Smooth muscle cell (in vitro differentiated cells): ENCODE measurements at regions not wholly inside any gene's neighbourhood (a gene's known extent, or its start where the extent isn't known, plus 50 kb on each side); places are given as distances from the start of the nearest gene placed in this dataset.

Source experiments
- DNase-seq: peaks from one replicate; lab custom pipeline; 2025; ENCODE audit not compliant: unreplicated experiment; lab: John Stamatoyannopoulos, UW
- H2AFZ ChIP-seq: fragments of 200-600 bp; sonication (generic); 2 replicates; pipeline ENCODE4 v1.6.0; 2016; ENCODE audit warnings: antibody characterized with exemption, low read depth, mild to moderate bottlenecking
- H3F3A ChIP-seq: fragments of 200-600 bp; sonication (generic); 2 replicates; pipeline ENCODE4 v1.6.0; 2017; ENCODE audit warnings: antibody characterized with exemption, low read depth
- H3K27ac ChIP-seq: fragments of 200-600 bp; sonication (generic); 2 replicates; pipeline ENCODE4 v1.5.1; 2016; ENCODE audit warnings: low read depth, mild to moderate bottlenecking
- H3K27me3 ChIP-seq: fragments of 200-600 bp; sonication (generic); 2 replicates; pipeline ENCODE4 v1.6.1; 2016; ENCODE audit warnings: low read depth, mild to moderate bottlenecking
- H3K36me3 ChIP-seq: fragments of 200-600 bp; sonication (generic); 2 replicates; pipeline ENCODE4 v1.5.1; 2016; ENCODE audit warnings: low read depth
- H3K4me1 ChIP-seq: fragments of 200-600 bp; sonication (generic); 2 replicates; pipeline ENCODE4 v1.5.1; 2016; ENCODE audit warnings: low read depth
- H3K4me2 ChIP-seq: fragments of 200-600 bp; sonication (generic); 2 replicates; pipeline ENCODE4 v1.6.0; 2016; ENCODE audit warnings: mild to moderate bottlenecking
- H3K4me3 ChIP-seq: fragments of 200-600 bp; sonication (generic); 2 replicates; pipeline ENCODE4 v1.5.1; 2016; ENCODE audit warnings: mild to moderate bottlenecking
- H3K79me2 ChIP-seq: fragments of 200-600 bp; sonication (generic); 2 replicates; pipeline ENCODE4 v1.6.0; 2016; ENCODE audit warnings: low read depth, mild to moderate bottlenecking
- H3K9ac ChIP-seq: fragments of 200-600 bp; sonication (generic); 2 replicates; pipeline ENCODE4 v1.6.0; 2016; ENCODE audit warnings: low read depth
- H3K9me3 ChIP-seq: fragments of 200-600 bp; sonication (generic); replicated peaks from 2 replicates; pipeline ENCODE4 v1.5.1; 2016; ENCODE audit warnings: low read depth
- H4K20me1 ChIP-seq: fragments of 200-600 bp; sonication (generic); 2 replicates; pipeline ENCODE4 v1.6.0; 2016; ENCODE audit warnings: low read depth
- CTCF ChIP-seq: fragments of 200-600 bp; sonication (generic); IDR thresholded peaks from 2 replicates; pipeline ENCODE4 v1.5.1; 2017; ENCODE audit warnings: borderline replicate concordance, mild to moderate bottlenecking, antibody characterized with exemption; ENCODE audit not compliant: insufficient read depth, poor library complexity, severe bottlenecking
- WGBS: methylation state at CpG from one replicate; pipeline ENCODE4 v1.1.7; 2016; ENCODE audit warnings: low lambda C conversion rate; 5-methylcytosine and 5-hydroxymethylcytosine counted together

DNA sequence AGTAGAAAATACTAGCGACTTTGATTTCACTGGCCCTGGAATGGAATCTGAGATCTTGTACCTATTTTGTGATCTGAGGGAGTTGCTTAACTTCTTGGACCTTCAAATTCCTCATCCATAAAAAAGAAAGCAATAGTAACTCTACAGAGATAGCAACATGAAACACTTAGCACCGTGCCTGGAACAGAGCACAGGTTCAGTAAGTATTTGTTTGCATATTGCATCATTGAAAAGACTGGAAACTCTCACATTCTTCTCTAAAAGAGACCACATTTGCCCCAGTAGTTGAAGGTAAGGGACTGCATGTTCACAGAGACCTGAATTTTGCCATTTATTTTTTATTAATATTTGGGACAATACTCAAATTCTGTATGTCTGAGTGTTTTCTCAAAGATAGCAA lies 358.1 kb downstream of the COG6 start:
- Histone ChIP-seq H3K9ac (no peak overlapping the region), H3K27ac (no peak overlapping the region), H3K79me2 (no peaks in the 10 kb centered on the region), H2AFZ (no peak overlapping the region), H3K9me3 (no peaks in the 10 kb centered on the region), H3F3A (no peaks in the 10 kb centered on the region), H3K27me3 (no peaks in the 10 kb centered on the region), H3K4me3 (no peak overlapping the region), H3K4me2 (no peak overlapping the region), H4K20me1 (no peaks in the 10 kb centered on the region), H3K4me1 (peaks cover 9% of the 10 kb centered on the region), H3K36me3 (no peaks in the 10 kb centered on the region)
- no peak for DNase-seq
- WGBS, result 93% methylated on average over 2 of the region's 2 CpGs
- no peak for TF ChIP-seq CTCF

- Histone ChIP-seq H3K4me2 (peak overlapping the region; percentile 0), H3K4me3 (no peak overlapping the region), H3K79me2 (no peaks in the 10 kb centered on the region), H4K20me1 (no peaks in the 10 kb centered on the region), H3K4me1 (peaks cover 9% of the 10 kb centered on the region), H3K36me3 (no peaks in the 10 kb centered on the region), H2AFZ (peak overlapping the region; percentile 54), H3K9ac (no peak overlapping the region), H3F3A (no peaks in the 10 kb centered on the region), H3K9me3 (no peaks in the 10 kb centered on the region), H3K27ac (no peak overlapping the region), H3K27me3 (no peaks in the 10 kb centered on the region)
- 78% methylated on average over 7 of the region's 7 CpGs for WGBS
- no peak for TF ChIP-seq CTCF
- no peak for DNase-seq
Observed at GRCh38 chr13:40016953-40017660, 361.6 kb downstream of the COG6 start.

- no peaks in the 10 kb centered on the region for H3K79me2 ChIP-seq
- no peak overlapping the region for H3K27ac ChIP-seq
- no peak overlapping the region for H3K9ac ChIP-seq
- H3K27me3 ChIP-seq, result no peaks in the 10 kb centered on the region
- H3K9me3 ChIP-seq, result no peaks in the 10 kb centered on the region
- H3K4me1 ChIP-seq, result peaks cover 9% of the 10 kb centered on the region
- H3F3A ChIP-seq, result no peaks in the 10 kb centered on the region
- peak overlapping the region; percentile 54 for H2AFZ ChIP-seq
- H3K4me2 ChIP-seq, result no peak overlapping the region
- no peak for TF ChIP-seq CTCF
- WGBS, result 70% methylated on average over 6 of the region's 6 CpGs
- H4K20me1 ChIP-seq, result no peaks in the 10 kb centered on the region
- H3K4me3 ChIP-seq, result no peak overlapping the region
- DNase-seq, result no peak
- no peaks in the 10 kb centered on the region for H3K36me3 ChIP-seq
Observed at GRCh38 chr13:40017662-40018262, 362.3 kb downstream of the COG6 start.

DNA sequence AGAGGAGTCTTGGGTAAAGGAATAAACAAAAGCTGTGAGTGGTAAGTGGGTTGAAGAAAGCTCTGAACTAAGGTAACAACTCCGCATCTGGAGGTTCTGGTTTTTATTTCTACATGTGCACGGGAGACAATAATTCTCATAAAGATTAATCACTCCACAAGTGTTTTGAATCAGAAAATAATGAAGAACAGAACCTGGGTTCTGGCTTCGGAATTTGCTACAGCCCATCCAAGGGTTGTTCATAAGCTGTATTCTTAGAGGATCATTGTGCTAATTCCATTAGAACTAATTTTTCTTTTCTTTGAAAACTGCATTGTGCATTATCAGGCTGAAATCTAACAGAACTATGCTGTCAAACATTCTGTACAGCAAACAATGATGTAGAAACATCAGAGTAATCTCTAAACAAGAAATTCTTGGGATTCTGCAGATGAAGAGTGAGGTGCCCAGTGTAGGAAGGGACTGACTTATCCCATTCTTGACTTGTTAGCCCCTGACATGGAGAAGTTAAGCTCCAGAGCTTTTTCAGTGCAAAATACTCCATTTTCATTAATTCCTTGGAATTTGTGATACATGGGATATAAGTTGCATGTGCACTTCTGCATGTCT lies 368.2 kb downstream of the COG6 start:
- no peak for DNase-seq
- H3K9me3 ChIP-seq, result no peaks in the 10 kb centered on the region
- no peak overlapping the region for H3K4me3 ChIP-seq
- H3K27me3 ChIP-seq, result no peaks in the 10 kb centered on the region
- no peak overlapping the region for H3K27ac ChIP-seq
- H3K4me1 ChIP-seq, result no peaks in the 10 kb centered on the region
- H4K20me1 ChIP-seq, result no peaks in the 10 kb centered on the region
- no peaks in the 10 kb centered on the region for H3F3A ChIP-seq
- no peaks in the 10 kb centered on the region for H3K79me2 ChIP-seq
- TF ChIP-seq CTCF, result no peak
- no peaks in the 10 kb centered on the region for H3K36me3 ChIP-seq
- 90% methylated on average over 3 of the region's 3 CpGs for WGBS
- no peak overlapping the region for H3K9ac ChIP-seq
- H3K4me2 ChIP-seq, result no peak overlapping the region
- no peak overlapping the region for H2AFZ ChIP-seq
